Gastrocnemius medialis (tissue), 4 donors: ENCODE measurements at regions not wholly inside any gene's neighbourhood (a gene's known extent, or its start where the extent isn't known, plus 50 kb on each side); places are given as distances from the start of the nearest gene placed in this dataset.
"Not testable (repeated sequence)": the region's sequence is repeated elsewhere in the genome, so short reads cannot be mapped to it uniquely, and the experiment has no call there.

Source experiments
- POLR2A ChIP-seq, 2 donors: fragments of 450-650 bp; IDR thresholded peaks; one replicate each; pipeline ENCODE4 v1.6.1; 2017; ENCODE audit warnings: antibody characterized with exemption in 2 of 2, mild to moderate bottlenecking in 2 of 2, moderate library complexity in 2 of 2
- TF ChIP-seq, protein P1 (sequence below), 5 experiments: fragments of 450-650 bp in 3 of 5; fragments of 200-600 bp in 2 of 5; sonication (generic) in 2 of 5; IDR thresholded peaks in 4 of 5; conservative IDR thresholded peaks in 1 of 5; 1 replicate in 4 of 5; 2 replicates in 1 of 5; pipeline ENCODE4 v1.5.1; 2016 to 2019; ENCODE audit warnings: antibody characterized with exemption in 5 of 5, mild to moderate bottlenecking in 3 of 5, moderate library complexity in 3 of 5

GRCh38 chr4:66782751-66783150 lies 762.6 kb downstream of the CENPC start:
- TF ChIP-seq, protein P1, sequence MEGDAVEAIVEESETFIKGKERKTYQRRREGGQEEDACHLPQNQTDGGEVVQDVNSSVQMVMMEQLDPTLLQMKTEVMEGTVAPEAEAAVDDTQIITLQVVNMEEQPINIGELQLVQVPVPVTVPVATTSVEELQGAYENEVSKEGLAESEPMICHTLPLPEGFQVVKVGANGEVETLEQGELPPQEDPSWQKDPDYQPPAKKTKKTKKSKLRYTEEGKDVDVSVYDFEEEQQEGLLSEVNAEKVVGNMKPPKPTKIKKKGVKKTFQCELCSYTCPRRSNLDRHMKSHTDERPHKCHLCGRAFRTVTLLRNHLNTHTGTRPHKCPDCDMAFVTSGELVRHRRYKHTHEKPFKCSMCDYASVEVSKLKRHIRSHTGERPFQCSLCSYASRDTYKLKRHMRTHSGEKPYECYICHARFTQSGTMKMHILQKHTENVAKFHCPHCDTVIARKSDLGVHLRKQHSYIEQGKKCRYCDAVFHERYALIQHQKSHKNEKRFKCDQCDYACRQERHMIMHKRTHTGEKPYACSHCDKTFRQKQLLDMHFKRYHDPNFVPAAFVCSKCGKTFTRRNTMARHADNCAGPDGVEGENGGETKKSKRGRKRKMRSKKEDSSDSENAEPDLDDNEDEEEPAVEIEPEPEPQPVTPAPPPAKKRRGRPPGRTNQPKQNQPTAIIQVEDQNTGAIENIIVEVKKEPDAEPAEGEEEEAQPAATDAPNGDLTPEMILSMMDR (IDR thresholded peaks at IDR 0.05 in 4 of 5, conservative IDR thresholded peaks at IDR 0.05 in 1 of 5) = not testable (repeated sequence)
- TF ChIP-seq POLR2A (IDR thresholded peaks at IDR 0.05) = not testable (repeated sequence)
